ENCODE measurements at regions not wholly inside any gene's neighbourhood (a gene's known extent, or its start where the extent isn't known, plus 50 kb on each side); places are given as distances from the start of the nearest gene placed in this dataset.

GRCh38 chr9:115328677-115329076 is 210.7 kb upstream of the TNC start:
- Mint-ChIP-seq H3K9me3 (no peaks in the 10 kb centered on the region), H3K27me3 (ENCODE audit: low read depth) (no peaks in the 10 kb centered on the region; the same call in 1 of the 2 replicates), H3K4me1 (no peaks in the 10 kb centered on the region), H3K36me3 (no peaks in the 10 kb centered on the region), H3K4me3 (no peak overlapping the region), H3K27ac (no peak overlapping the region)
- TF ChIP-seq NR3C1 (CRISPR knock-in tag; conservative IDR thresholded peaks at IDR 0.05; ENCODE audit: low read depth) (no peak), E2F5 (CRISPR knock-in tag; IDR thresholded peaks at IDR 0.05) (no peak), JAZF1 (CRISPR knock-in tag; IDR thresholded peaks at IDR 0.05) (no peak), OVOL2 (CRISPR knock-in tag; IDR thresholded peaks at IDR 0.05; ENCODE audit: borderline replicate concordance) (no peak), RORB (CRISPR knock-in tag; IDR thresholded peaks at IDR 0.05) (no peak), ZNF138 (CRISPR knock-in tag; conservative IDR thresholded peaks at IDR 0.05) (no peak), SMAD3 (CRISPR knock-in tag; IDR thresholded peaks at IDR 0.05; ENCODE audit: borderline replicate concordance) (no peak), ZNF232 (CRISPR knock-in tag; IDR thresholded peaks at IDR 0.05) (no peak), NFYB (CRISPR knock-in tag; conservative IDR thresholded peaks at IDR 0.05; ENCODE audit: low read depth) (no peak), AR (CRISPR knock-in tag; IDR thresholded peaks at IDR 0.05) (no peak), GABPB1 (CRISPR knock-in tag; IDR thresholded peaks at IDR 0.05) (no peak), TEAD1 (CRISPR knock-in tag; IDR thresholded peaks at IDR 0.05) (no peak), PRRX2 (CRISPR knock-in tag; IDR thresholded peaks at IDR 0.05) (no peak)
- ChIA-PET POLR2A (no interaction called here), CTCF (interaction anchor here (0.9 kb wide), 1 partner anchor 19 kb away, joined by 3 read pairs; no protein-coding TSS in a partner anchor)
- ATAC-seq: no peak
- DNase-seq (ENCODE audit: low spot score): no peak

- no peak overlapping the region for H3K4me3 Mint-ChIP-seq
- no peak for ATAC-seq
- CTCF ChIA-PET: no interaction called here
- no peak for TF ChIP-seq USF2 (CRISPR knock-in tag; IDR thresholded peaks at IDR 0.05)
- no peak for TF ChIP-seq ZBTB43 (CRISPR knock-in tag; IDR thresholded peaks at IDR 0.05)
- TF ChIP-seq NFE2L1 (CRISPR knock-in tag; IDR thresholded peaks at IDR 0.05): no peak
- TF ChIP-seq RELA (CRISPR knock-in tag; IDR thresholded peaks at IDR 0.05; ENCODE audit: borderline replicate concordance): no peak
- TF ChIP-seq AFF4 (CRISPR knock-in tag; IDR thresholded peaks at IDR 0.05; ENCODE audit: borderline replicate concordance): no peak
- TF ChIP-seq E2F5 (CRISPR knock-in tag; IDR thresholded peaks at IDR 0.05): no peak
- TF ChIP-seq OVOL2 (CRISPR knock-in tag; IDR thresholded peaks at IDR 0.05; ENCODE audit: borderline replicate concordance): no peak
- no peak for TF ChIP-seq HMGXB4 (CRISPR knock-in tag; IDR thresholded peaks at IDR 0.05)
- no peak for TF ChIP-seq TCF7 (CRISPR knock-in tag; IDR thresholded peaks at IDR 0.05; ENCODE audit: low read depth)
- TF ChIP-seq CBFB (CRISPR knock-in tag; IDR thresholded peaks at IDR 0.05; ENCODE audit: low read depth): no peak
Measured at GRCh38 chr9:115333277-115334070, 215.5 kb upstream of the TNC start.

More at GRCh38 chr9:115333277-115334070, 215.5 kb upstream of the TNC start:
- POLR2A ChIA-PET: no interaction called here
- no peaks in the 10 kb centered on the region for H3K4me1 Mint-ChIP-seq
- no peaks in the 10 kb centered on the region; the same call in 1 of the 2 replicates for H3K27me3 Mint-ChIP-seq (ENCODE audit: low read depth)
- 0 out of 2 replicates have a peak, but pooled peaks cover 2% of the 10 kb centered on the region for H3K36me3 Mint-ChIP-seq
- no peak overlapping the region for H3K27ac Mint-ChIP-seq
- DNase-seq (ENCODE audit: low spot score): no peak
- peaks cover 7% of the 10 kb centered on the region; the same call in 1 of the 2 replicates for H3K9me3 Mint-ChIP-seq
